Astrocyte of the spinal cord (primary cell): ENCODE measurements at regions not wholly inside any gene's neighbourhood (a gene's known extent, or its start where the extent isn't known, plus 50 kb on each side); places are given as distances from the start of the nearest gene placed in this dataset.

Source experiments
- DNase-seq: peaks from one replicate; pipeline ENCODE4 v3.0.0; 2011; ENCODE audit warnings: low read depth, low spot score
- H3K4me3 ChIP-seq: 2 replicates; pipeline ENCODE4 v1.5.1; 2011; ENCODE audit warnings: low read depth, mild to moderate bottlenecking, low read length, moderate library complexity
- CTCF ChIP-seq: IDR thresholded peaks from 2 replicates; pipeline ENCODE4 v1.5.1; 2012; ENCODE audit warnings: low read depth, mild to moderate bottlenecking, low read length, inconsistent platforms
- in situ Hi-C: cut with HindIII; loops from 2 replicates; pipeline ENCODE4 v1.10.0; 2017; ENCODE audit warnings: low sequenced_read_pairs

- in situ Hi-C loops, result no loop called here
- no peak for DNase-seq
- no peak for TF ChIP-seq CTCF
- H3K4me3 ChIP-seq, result no peak overlapping the region
These were observed 75.9 kb upstream of the ARID5B start for GRCh38 chr10:61825628-61826027.

GRCh38 chr10:61828034-61828433, 73.5 kb upstream of the ARID5B start:
- DNase-seq, result no peak
- in situ Hi-C loops, result no loop called here

GRCh38 chr10:61828788-61829187, 72.7 kb upstream of the ARID5B start:
- TF ChIP-seq CTCF, result no peak
- DNase-seq, result no peak
- no peak overlapping the region for H3K4me3 ChIP-seq
- in situ Hi-C loops, result no loop called here

More at GRCh38 chr10:61828034-61828433, 73.5 kb upstream of the ARID5B start:
- no peak overlapping the region for H3K4me3 ChIP-seq
- no peak for TF ChIP-seq CTCF

GRCh38 chr10:61830072-61830845, 71.2 kb upstream of the ARID5B start:
- H3K4me3 ChIP-seq, result no peak overlapping the region
- in situ Hi-C loops, result no loop called here
- no peak for TF ChIP-seq CTCF
- DNase-seq, result no peak

- in situ Hi-C loops, result no loop called here
These were observed 70.6 kb upstream of the ARID5B start for GRCh38 chr10:61830846-61831273.

GRCh38 chr10:61832866-61833481, 68.5 kb upstream of the ARID5B start:
- in situ Hi-C loops, result no loop called here
- no peak for TF ChIP-seq CTCF
- H3K4me3 ChIP-seq, result no peak overlapping the region
- peak; percentile 42 for DNase-seq

More at GRCh38 chr10:61830846-61831273, 70.6 kb upstream of the ARID5B start:
- no peak for DNase-seq
- no peak for TF ChIP-seq CTCF
- H3K4me3 ChIP-seq, result no peak overlapping the region
